BE2C (cell line): ENCODE measurements at regions not wholly inside any gene's neighbourhood (a gene's known extent, or its start where the extent isn't known, plus 50 kb on each side); places are given as distances from the start of the nearest gene placed in this dataset.

Source experiments
- DNase-seq: peaks from one replicate; pipeline ENCODE4 v3.0.0-alpha.2; 2020
- H3K27me3 ChIP-seq: fragments of 250-450 bp; sonication (Bioruptor Pico); 2 replicates; pipeline ENCODE4 v1.5.1; 2020; ENCODE audit warnings: mild to moderate bottlenecking
- H3K36me3 ChIP-seq: fragments of 250-450 bp; sonication (Bioruptor Pico); 2 replicates; pipeline ENCODE4 v1.5.1; 2020; ENCODE audit warnings: mild to moderate bottlenecking
- H3K4me1 ChIP-seq: fragments of 250-450 bp; sonication (Bioruptor Pico); 2 replicates; pipeline ENCODE4 v1.5.1; 2020
- H3K4me3 ChIP-seq: 2 replicates; pipeline ENCODE4 v1.5.1; 2011; ENCODE audit warnings: low read depth, low read length
- H3K9me3 ChIP-seq: fragments of 250-450 bp; sonication (Bioruptor Pico); 2 replicates; pipeline ENCODE4 v1.5.1; 2020
- CTCF ChIP-seq: IDR thresholded peaks from 2 replicates; pipeline ENCODE4 v1.5.1; 2012; ENCODE audit warnings: mild to moderate bottlenecking, low read depth, low read length

GRCh38 chrX:45591650-45592049 lies 391.0 kb upstream of the DIPK2B start:
- H3K27me3 ChIP-seq: no peaks in the 10 kb centered on the region
- DNase-seq: no peak
- H3K4me3 ChIP-seq: no peak overlapping the region
- no peaks in the 10 kb centered on the region for H3K36me3 ChIP-seq
- no peaks in the 10 kb centered on the region for H3K9me3 ChIP-seq
- H3K4me1 ChIP-seq: no peaks in the 10 kb centered on the region
- TF ChIP-seq CTCF: no peak

- H3K9me3 ChIP-seq: no peaks in the 10 kb centered on the region
- H3K4me3 ChIP-seq: no peak overlapping the region
- DNase-seq: no peak
- H3K27me3 ChIP-seq: no peaks in the 10 kb centered on the region
- H3K4me1 ChIP-seq: no peaks in the 10 kb centered on the region
- H3K36me3 ChIP-seq: no peaks in the 10 kb centered on the region
- TF ChIP-seq CTCF: no peak
Observed at GRCh38 chrX:45584717-45585116, 384.0 kb upstream of the DIPK2B start.

- Histone ChIP-seq H3K27me3 (no peaks in the 10 kb centered on the region), H3K4me3 (no peak overlapping the region), H3K36me3 (no peaks in the 10 kb centered on the region), H3K4me1 (no peaks in the 10 kb centered on the region), H3K9me3 (no peaks in the 10 kb centered on the region)
- no peak for DNase-seq
- no peak for TF ChIP-seq CTCF
Observed at GRCh38 chrX:45577361-45577760, 376.7 kb upstream of the DIPK2B start.

- Histone ChIP-seq H3K36me3 (no peaks in the 10 kb centered on the region), H3K9me3 (no peaks in the 10 kb centered on the region), H3K4me3 (no peak overlapping the region), H3K27me3 (no peaks in the 10 kb centered on the region), H3K4me1 (no peaks in the 10 kb centered on the region)
- no peak for DNase-seq
- no peak for TF ChIP-seq CTCF
Observed at GRCh38 chrX:45571453-45571852, 370.8 kb upstream of the DIPK2B start.

GRCh38 chrX:45566456-45566855 lies 365.8 kb upstream of the DIPK2B start:
- Histone ChIP-seq H3K27me3 (no peaks in the 10 kb centered on the region), H3K36me3 (no peaks in the 10 kb centered on the region), H3K4me3 (no peak overlapping the region), H3K4me1 (no peaks in the 10 kb centered on the region), H3K9me3 (no peaks in the 10 kb centered on the region)
- no peak for TF ChIP-seq CTCF
- no peak for DNase-seq

GRCh38 chrX:45557387-45557786 lies 356.7 kb upstream of the DIPK2B start:
- no peak overlapping the region for H3K4me3 ChIP-seq
- H3K4me1 ChIP-seq: no peaks in the 10 kb centered on the region
- DNase-seq: no peak
- no peaks in the 10 kb centered on the region for H3K9me3 ChIP-seq
- H3K36me3 ChIP-seq: no peaks in the 10 kb centered on the region
- TF ChIP-seq CTCF: no peak
- no peaks in the 10 kb centered on the region for H3K27me3 ChIP-seq
